Mesendoderm (in vitro differentiated cells): ENCODE measurements at regions not wholly inside any gene's neighbourhood (a gene's known extent, or its start where the extent isn't known, plus 50 kb on each side); places are given as distances from the start of the nearest gene placed in this dataset.
A peak's percentile ranks its signal among the peaks of the same experiment; 100 is the strongest.
"Not testable (repeated sequence)": the region's sequence is repeated elsewhere in the genome, so short reads cannot be mapped to it uniquely, and the experiment has no call there.

Experiments used
- DNase-seq: peaks from one replicate; pipeline ENCODE4 v3.0.0; 2013
- H2AK5ac ChIP-seq: 2 replicates; pipeline ENCODE4 v1.6.1; 2013; ENCODE audit warnings: low read length, inconsistent platforms
- H2BK120ac ChIP-seq: 2 replicates; pipeline ENCODE4 v1.6.1; 2013; ENCODE audit warnings: low read depth, mild to moderate bottlenecking, low read length, moderate library complexity, mixed read lengths
- H2BK15ac ChIP-seq: replicated peaks from 2 replicates; pipeline ENCODE4 v1.6.1; 2013; ENCODE audit warnings: low read depth, mild to moderate bottlenecking, moderate library complexity
- H2BK5ac ChIP-seq: 2 replicates; pipeline ENCODE4 v1.6.1; 2013; ENCODE audit warnings: low read length, inconsistent platforms
- H3K18ac ChIP-seq: 2 replicates; pipeline ENCODE4 v1.6.1; 2013; ENCODE audit warnings: mild to moderate bottlenecking, low read length, mixed read lengths
- H3K23ac ChIP-seq: one replicate; pipeline ENCODE4 v1.6.1; 2013; ENCODE audit warnings: low read length
- H3K27ac ChIP-seq: 2 replicates; pipeline ENCODE4 v1.5.1; 2013; ENCODE audit warnings: low read depth, mild to moderate bottlenecking, inconsistent platforms, low read length, moderate library complexity
- H3K27me3 ChIP-seq: 2 replicates; pipeline ENCODE4 v1.6.1; 2013; ENCODE audit warnings: low read length, control low read depth, mild to moderate bottlenecking, inconsistent platforms; ENCODE audit not compliant: insufficient read depth, poor library complexity
- H3K36me3 ChIP-seq: 2 replicates; pipeline ENCODE4 v1.6.1; 2013; ENCODE audit warnings: low read length, inconsistent platforms; ENCODE audit not compliant: control insufficient read depth, insufficient read depth
- H3K4ac ChIP-seq: one replicate; pipeline ENCODE4 v1.6.1; 2013; ENCODE audit warnings: low read depth, mild to moderate bottlenecking, low read length, moderate library complexity
- H3K4me1 ChIP-seq: 2 replicates; pipeline ENCODE4 v1.6.1; 2013; ENCODE audit warnings: low read depth, low read length, inconsistent platforms; ENCODE audit not compliant: control insufficient read depth
- H3K4me2 ChIP-seq: 2 replicates; pipeline ENCODE4 v1.6.1; 2013; ENCODE audit warnings: low read length
- H3K4me3 ChIP-seq: 2 replicates; pipeline ENCODE4 v1.5.1; 2013; ENCODE audit warnings: mild to moderate bottlenecking, low read length
- H3K56ac ChIP-seq: one replicate; pipeline ENCODE4 v1.6.1; 2013; ENCODE audit warnings: low read length
- H3K79me1 ChIP-seq: 2 replicates; pipeline ENCODE4 v1.6.1; 2013; ENCODE audit warnings: low read length, inconsistent platforms
- H3K79me2 ChIP-seq: 2 replicates; pipeline ENCODE4 v1.6.1; 2013; ENCODE audit warnings: mild to moderate bottlenecking, low read length; ENCODE audit not compliant: control insufficient read depth, insufficient read depth
- H3K9ac ChIP-seq: 2 replicates; pipeline ENCODE4 v1.6.1; 2013; ENCODE audit warnings: low read length, inconsistent platforms
- H4K5ac ChIP-seq: one replicate; pipeline ENCODE4 v1.6.1; 2013; ENCODE audit warnings: low read length
- H4K8ac ChIP-seq: one replicate; pipeline ENCODE4 v1.6.1; 2013; ENCODE audit warnings: low read depth, mild to moderate bottlenecking, control low read depth, low read length, moderate library complexity
- WGBS: extraction: QIAGEN DNeasy Blood & Tissue Kit; methylation state at CpG from one replicate; pipeline ENCODE4 v1.1.7; 2013; ENCODE audit warnings: low lambda C conversion rate, missing lambda C conversion rate; ENCODE audit not compliant: insufficient coverage; ENCODE audit errors: extremely low coverage; 5-methylcytosine and 5-hydroxymethylcytosine counted together

- H3K4me3 ChIP-seq, result no peak overlapping the region
- H3K4me1 ChIP-seq, result no peaks in the 10 kb centered on the region
- no peak overlapping the region for H2AK5ac ChIP-seq
- no peak overlapping the region for H3K4me2 ChIP-seq
- no peak overlapping the region for H2BK15ac ChIP-seq
- no CpG with 5 or more reads among the region's 2 CpGs for WGBS
- H3K56ac ChIP-seq, result no peak overlapping the region
- H2BK5ac ChIP-seq, result no peak overlapping the region
- DNase-seq, result peak; percentile 34
- no peak overlapping the region for H2BK120ac ChIP-seq
- no peak overlapping the region for H3K18ac ChIP-seq
- no peaks in the 10 kb centered on the region for H3K36me3 ChIP-seq
- no peaks in the 10 kb centered on the region for H3K79me1 ChIP-seq
- H3K23ac ChIP-seq, result no peak overlapping the region
- H3K79me2 ChIP-seq, result no peaks in the 10 kb centered on the region
- no peak overlapping the region for H4K8ac ChIP-seq
- no peak overlapping the region for H3K4ac ChIP-seq
- no peak overlapping the region for H3K9ac ChIP-seq
- no peak overlapping the region for H4K5ac ChIP-seq
- H3K27ac ChIP-seq, result no peak overlapping the region
- no peaks in the 10 kb centered on the region for H3K27me3 ChIP-seq
These were observed 132.8 kb upstream of the GPR101 start for GRCh38 chrX:137166591-137166990.

- Histone ChIP-seq H3K9ac (no peak overlapping the region), H3K4me1 (no peaks in the 10 kb centered on the region), H3K79me2 (no peaks in the 10 kb centered on the region), H2AK5ac (no peak overlapping the region), H4K5ac (no peak overlapping the region), H3K23ac (no peak overlapping the region), H2BK15ac (no peak overlapping the region), H3K79me1 (no peaks in the 10 kb centered on the region), H3K36me3 (no peaks in the 10 kb centered on the region), H3K27ac (no peak overlapping the region), H3K4ac (no peak overlapping the region), H3K27me3 (no peaks in the 10 kb centered on the region), H2BK120ac (no peak overlapping the region), H2BK5ac (no peak overlapping the region), H3K18ac (no peak overlapping the region), H3K4me2 (no peak overlapping the region), H3K56ac (no peak overlapping the region), H3K4me3 (no peak overlapping the region), H4K8ac (no peak overlapping the region)
- WGBS, result no CpG with 5 or more reads among the region's 3 CpGs
- no peak for DNase-seq
These were observed 130.5 kb upstream of the GPR101 start for GRCh38 chrX:137164329-137164728.

GRCh38 chrX:137151403-137151802, 117.6 kb upstream of the GPR101 start:
- DNase-seq, result peak; percentile 51
- no peaks in the 10 kb centered on the region for H3K79me2 ChIP-seq
- no peak overlapping the region for H4K5ac ChIP-seq
- H3K36me3 ChIP-seq, result no peaks in the 10 kb centered on the region
- H2AK5ac ChIP-seq, result no peak overlapping the region
- no peaks in the 10 kb centered on the region for H3K27me3 ChIP-seq
- no peak overlapping the region for H3K4me2 ChIP-seq
- H3K18ac ChIP-seq, result no peak overlapping the region
- H3K79me1 ChIP-seq, result no peaks in the 10 kb centered on the region
- no peak overlapping the region for H3K4me3 ChIP-seq
- no peak overlapping the region for H2BK15ac ChIP-seq
- H2BK5ac ChIP-seq, result no peak overlapping the region
- H3K23ac ChIP-seq, result no peak overlapping the region
- no peak overlapping the region for H4K8ac ChIP-seq
- WGBS, result no CpG with 5 or more reads among the region's 3 CpGs
- no peaks in the 10 kb centered on the region for H3K4me1 ChIP-seq
- no peak overlapping the region for H2BK120ac ChIP-seq
- no peak overlapping the region for H3K4ac ChIP-seq
- no peak overlapping the region for H3K56ac ChIP-seq
- H3K27ac ChIP-seq, result no peak overlapping the region
- H3K9ac ChIP-seq, result no peak overlapping the region

- no peak overlapping the region for H3K4me3 ChIP-seq
- no peaks in the 10 kb centered on the region for H3K27me3 ChIP-seq
- H3K23ac ChIP-seq, result no peak overlapping the region
- H3K9ac ChIP-seq, result no peak overlapping the region
- no peak overlapping the region for H3K4ac ChIP-seq
- H3K79me1 ChIP-seq, result no peaks in the 10 kb centered on the region
- H2BK120ac ChIP-seq, result no peak overlapping the region
- DNase-seq, result no peak
- H3K79me2 ChIP-seq, result no peaks in the 10 kb centered on the region
- no peaks in the 10 kb centered on the region for H3K36me3 ChIP-seq
- no peak overlapping the region for H4K5ac ChIP-seq
- H3K56ac ChIP-seq, result no peak overlapping the region
- no peak overlapping the region for H4K8ac ChIP-seq
- no peak overlapping the region for H2AK5ac ChIP-seq
- WGBS, result no CpG with 5 or more reads among the region's 5 CpGs
- H3K4me1 ChIP-seq, result no peaks in the 10 kb centered on the region
- H3K4me2 ChIP-seq, result no peak overlapping the region
- no peak overlapping the region for H3K18ac ChIP-seq
- no peak overlapping the region for H2BK5ac ChIP-seq
- no peak overlapping the region for H3K27ac ChIP-seq
- no peak overlapping the region for H2BK15ac ChIP-seq
These were observed 110.1 kb upstream of the GPR101 start for GRCh38 chrX:137143864-137144263.

GRCh38 chrX:137122651-137123050, 88.9 kb upstream of the GPR101 start:
- H2BK120ac ChIP-seq, H4K5ac ChIP-seq, H3K23ac ChIP-seq, H3K4me1 ChIP-seq, H3K4me2 ChIP-seq, DNase-seq, H2AK5ac ChIP-seq, H2BK15ac ChIP-seq, H2BK5ac ChIP-seq, H3K9ac ChIP-seq, H3K36me3 ChIP-seq, H3K27me3 ChIP-seq, H3K27ac ChIP-seq, H3K4ac ChIP-seq, H3K79me1 ChIP-seq, H3K18ac ChIP-seq, H3K79me2 ChIP-seq, H4K8ac ChIP-seq, H3K4me3 ChIP-seq, H3K56ac ChIP-seq: not testable (repeated sequence)
- no CpG with 5 or more reads among the region's 8 CpGs for WGBS

- DNase-seq, result no peak
- Histone ChIP-seq H2BK15ac (no peak overlapping the region), H3K56ac (no peak overlapping the region), H2BK120ac (no peak overlapping the region), H3K79me2 (no peaks in the 10 kb centered on the region), H3K27me3 (no peaks in the 10 kb centered on the region), H3K79me1 (no peaks in the 10 kb centered on the region), H3K4me3 (no peak overlapping the region), H3K9ac (no peak overlapping the region), H4K8ac (no peak overlapping the region), H3K23ac (no peak overlapping the region), H2AK5ac (no peak overlapping the region), H3K4me2 (no peak overlapping the region), H3K36me3 (no peaks in the 10 kb centered on the region), H3K4ac (no peak overlapping the region), H3K4me1 (no peaks in the 10 kb centered on the region), H3K27ac (no peak overlapping the region), H2BK5ac (no peak overlapping the region), H3K18ac (no peak overlapping the region), H4K5ac (no peak overlapping the region)
- no CpG with 5 or more reads among the region's 1 CpG for WGBS
These were observed 85.3 kb upstream of the GPR101 start for GRCh38 chrX:137119049-137119448.
